Keratinocyte (primary cell): ENCODE measurements at regions not wholly inside any gene's neighbourhood (a gene's known extent, or its start where the extent isn't known, plus 50 kb on each side); places are given as distances from the start of the nearest gene placed in this dataset.
"Not testable (repeated sequence)": the region's sequence is repeated elsewhere in the genome, so short reads cannot be mapped to it uniquely, and the experiment has no call there.

Experiments
- DNase-seq: peaks from one replicate; pipeline ENCODE4 v3.0.0-alpha.2; 2011; ENCODE audit warnings: low read depth, missing footprints, low spot score
- FAIRE-seq: peaks from 2 replicates; lab custom pipeline; 2011; peaks lifted over from hg19 to GRCh38; lab: Jason Lieb, UNC
- H2AFZ ChIP-seq: 2 replicates; pipeline ENCODE4 v1.6.0; 2012; ENCODE audit warnings: low read length, control low read depth, inconsistent platforms; ENCODE audit not compliant: control insufficient read depth
- H3K27ac ChIP-seq: 2 replicates; pipeline ENCODE4 v1.5.1; 2011; ENCODE audit warnings: low read length; ENCODE audit not compliant: control insufficient read depth, insufficient read depth
- H3K27me3 ChIP-seq: 3 replicates; pipeline ENCODE4 v1.6.0; 2011; ENCODE audit warnings: low read length; ENCODE audit not compliant: control insufficient read depth, insufficient read depth; ENCODE audit errors: extremely low read depth
- H3K36me3 ChIP-seq, 2 experiments: 2 replicates in 1 of 2; 3 replicates in 1 of 2; pipeline ENCODE4 v1.5.1; 2011; ENCODE audit warnings: low read length in 2 of 2, mild to moderate bottlenecking in 1 of 2; ENCODE audit not compliant: control insufficient read depth in 2 of 2, insufficient read depth in 2 of 2; ENCODE audit errors: extremely low read depth in 1 of 2
- H3K4me1 ChIP-seq: 3 replicates; pipeline ENCODE4 v1.5.1; 2011; ENCODE audit warnings: low read length; ENCODE audit not compliant: control insufficient read depth, insufficient read depth; ENCODE audit errors: extremely low read depth
- H3K4me2 ChIP-seq: 3 replicates; pipeline ENCODE4 v1.6.0; 2011; ENCODE audit warnings: low read depth, low read length; ENCODE audit not compliant: control insufficient read depth, insufficient read depth; ENCODE audit errors: extremely low read depth
- H3K4me3 ChIP-seq, 3 experiments: fragments of 200-600 bp in 1 of 3; sonication (generic) in 1 of 3; 2 replicates in 2 of 3; 3 replicates in 1 of 3; pipeline ENCODE4 v1.5.1; 2011 to 2016; ENCODE audit warnings: low read length in 3 of 3, mild to moderate bottlenecking in 3 of 3, control low read depth in 2 of 3, inconsistent platforms in 1 of 3, low read depth in 1 of 3, mixed read lengths in 1 of 3, mixed run types in 1 of 3, moderate library complexity in 1 of 3; ENCODE audit not compliant: control insufficient read depth in 2 of 3, insufficient read depth in 2 of 3; ENCODE audit errors: extremely low read depth in 1 of 3
- H3K79me2 ChIP-seq: 2 replicates; pipeline ENCODE4 v1.6.0; 2012; ENCODE audit warnings: low read length; ENCODE audit not compliant: control insufficient read depth, insufficient read depth
- H3K9ac ChIP-seq: 3 replicates; pipeline ENCODE4 v1.6.0; 2011; ENCODE audit warnings: low read length; ENCODE audit not compliant: control insufficient read depth, insufficient read depth; ENCODE audit errors: extremely low read depth
- H3K9me1 ChIP-seq: 3 replicates; pipeline ENCODE4 v1.6.0; 2011; ENCODE audit warnings: low read length; ENCODE audit not compliant: control insufficient read depth, insufficient read depth; ENCODE audit errors: extremely low read depth
- H3K9me3 ChIP-seq: 2 replicates; pipeline ENCODE4 v1.5.1; 2012; ENCODE audit warnings: low read depth, low read length; ENCODE audit not compliant: control insufficient read depth
- H4K20me1 ChIP-seq: 3 replicates; pipeline ENCODE4 v1.6.0; 2011; ENCODE audit warnings: low read length; ENCODE audit not compliant: control insufficient read depth, insufficient read depth; ENCODE audit errors: extremely low read depth
- CTCF ChIP-seq, 3 experiments: IDR thresholded peaks in 1 of 3; conservative IDR thresholded peaks in 1 of 3; optimal IDR thresholded peaks in 1 of 3; 2 replicates in 2 of 3; 3 replicates in 1 of 3; pipeline versions ENCODE3 to v1.5.1; 2011; ENCODE audit warnings: low read length in 3 of 3, mild to moderate bottlenecking in 3 of 3, moderate library complexity in 2 of 3, control low read depth in 1 of 3, inconsistent platforms in 1 of 3; ENCODE audit not compliant: insufficient read depth in 2 of 3; ENCODE audit errors: extremely low read depth in 1 of 3
- EZH2 ChIP-seq: IDR thresholded peaks from one replicate; pipeline ENCODE4 v1.6.1; 2012; ENCODE audit warnings: inconsistent platforms, mild to moderate bottlenecking, low read length, moderate library complexity
- dilution Hi-C: fragments of 300-500 bp; cut with MboI; formaldehyde crosslinking; loops from one replicate; pipeline ENCODE4 v1.7.0; 2020; ENCODE audit warnings: low sequenced_read_pairs; ENCODE audit not compliant: extremely low pct_ligation_motif_present

- no peak for DNase-seq
- no peaks in the 10 kb centered on the region for H3K9me3 ChIP-seq
- TF ChIP-seq CTCF (optimal IDR thresholded peaks at IDR 0.05 in 1 of 3, IDR thresholded peaks at IDR 0.05 in 1 of 3, conservative IDR thresholded peaks at IDR 0.05 in 1 of 3; ENCODE audit: extremely low read depth in 1 of 3, insufficient read depth in 2 of 3, low read length in 3 of 3) (no peak), EZH2 (no peak)
Measured at GRCh38 chr6:148629592-148630465, 117.0 kb upstream of the UST start.

GRCh38 chr6:148635070-148635743 is 111.6 kb upstream of the UST start:
- no peak overlapping the region for H3K9ac ChIP-seq
- FAIRE-seq (no peak), DNase-seq (no peak)
- no peaks in the 10 kb centered on the region for H4K20me1 ChIP-seq
- TF ChIP-seq CTCF (optimal IDR thresholded peaks at IDR 0.05 in 1 of 3, IDR thresholded peaks at IDR 0.05 in 1 of 3, conservative IDR thresholded peaks at IDR 0.05 in 1 of 3; ENCODE audit: extremely low read depth in 1 of 3, insufficient read depth in 2 of 3, low read length in 3 of 3): no peak
- TF ChIP-seq EZH2: no peak
- H3K9me3 ChIP-seq: no peaks in the 10 kb centered on the region
- no peaks in the 10 kb centered on the region for H3K27me3 ChIP-seq
- no peak overlapping the region for H2AFZ ChIP-seq
- H3K27ac ChIP-seq: no peak overlapping the region
- H3K4me3 ChIP-seq: no peak overlapping the region
- no peaks in the 10 kb centered on the region for H3K9me1 ChIP-seq
- H3K79me2 ChIP-seq: no peaks in the 10 kb centered on the region
- H3K4me1 ChIP-seq: no peaks in the 10 kb centered on the region
- no peaks in the 10 kb centered on the region for H3K36me3 ChIP-seq
- no peak overlapping the region for H3K4me2 ChIP-seq
- dilution Hi-C loops: no loop called here

More at GRCh38 chr6:148629592-148630465, 117.0 kb upstream of the UST start:
- peaks cover 4% of the 10 kb centered on the region for H3K27me3 ChIP-seq
- H2AFZ ChIP-seq: no peak overlapping the region
- H3K4me1 ChIP-seq: no peaks in the 10 kb centered on the region
- H3K4me3 ChIP-seq: no peak overlapping the region
- H3K79me2 ChIP-seq: no peaks in the 10 kb centered on the region
- dilution Hi-C loops: no loop called here
- no peak for FAIRE-seq
- no peaks in the 10 kb centered on the region for H3K9me1 ChIP-seq
- H3K36me3 ChIP-seq: no peaks in the 10 kb centered on the region
- H3K4me2 ChIP-seq: no peak overlapping the region
- no peak overlapping the region for H3K27ac ChIP-seq
- no peaks in the 10 kb centered on the region for H4K20me1 ChIP-seq
- no peak overlapping the region for H3K9ac ChIP-seq

- H2AFZ ChIP-seq, H3K9ac ChIP-seq, H3K27me3 ChIP-seq, H3K4me2 ChIP-seq, DNase-seq, H3K79me2 ChIP-seq, H3K4me3 ChIP-seq, H3K9me3 ChIP-seq, H3K4me1 ChIP-seq, dilution Hi-C loops, H3K9me1 ChIP-seq, FAIRE-seq, H3K36me3 ChIP-seq, H4K20me1 ChIP-seq, H3K27ac ChIP-seq: not testable (repeated sequence)
Measured at GRCh38 chr6:148641836-148642235, 105.0 kb upstream of the UST start.
